ENCODE measurements at regions not wholly inside any gene's neighbourhood (a gene's known extent, or its start where the extent isn't known, plus 50 kb on each side); places are given as distances from the start of the nearest gene placed in this dataset.

DNA sequence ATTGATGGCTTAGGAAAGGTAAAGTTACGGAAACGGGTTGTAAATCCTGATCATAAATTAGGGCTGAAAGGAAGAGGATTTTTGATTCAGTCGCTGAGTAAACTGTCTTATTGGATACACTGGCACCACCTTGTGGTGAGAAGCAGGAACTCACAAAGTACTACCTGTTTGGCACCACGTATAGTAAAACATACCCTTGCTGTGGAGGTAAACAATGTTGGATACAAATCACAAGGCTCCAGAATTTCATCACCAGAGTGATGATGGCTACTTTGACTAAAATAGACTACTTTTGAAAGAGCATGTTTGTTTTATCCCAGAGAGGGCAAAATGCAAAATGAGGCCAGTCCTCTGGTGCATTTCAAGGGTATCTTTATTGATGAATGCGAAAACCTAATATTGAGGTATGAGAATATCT is 216.9 kb downstream of the IGSF11 start:
- Histone ChIP-seq H3K27me3 (ENCODE audit: insufficient read depth) (no peaks in the 10 kb centered on the region), H3F3A (replicated peaks; ENCODE audit: insufficient read depth) (no peaks in the 10 kb centered on the region), H3K4me1 (ENCODE audit: control insufficient read depth in 1 of 2, insufficient read depth in 2 of 2, low read depth in 1 of 2, low read length in 1 of 2) (peaks cover 0 to 2% of the 10 kb centered on the region in 2 experiments; a peak in 1 of 4 replicates), H4K20me1 (ENCODE audit: insufficient read depth) (no peaks in the 10 kb centered on the region), H2AFZ (ENCODE audit: low read depth) (no peak overlapping the region), H3K9me2 (no peaks in the 10 kb centered on the region), H3K9me3 (no peaks in the 10 kb centered on the region), H3K36me3 (replicated peaks in 1 of 2; ENCODE audit: control insufficient read depth in 1 of 2, insufficient read depth in 2 of 2, low read length in 1 of 2) (no peaks in the 10 kb centered on the region), H3K27ac (ENCODE audit: low read depth in 2 of 2, low read length in 1 of 2) (no peak overlapping the region), H3K4me3 (ENCODE audit: low read depth in 2 of 2, low read length in 1 of 2) (no peak overlapping the region; a peak in 1 of 4 replicates), H3K4me2 (no peak overlapping the region), H3K79me2 (ENCODE audit: insufficient read depth) (no peaks in the 10 kb centered on the region), H3K9ac (no peak overlapping the region)
- peak; percentile 59 for DNase-seq
- ChIA-PET POLR2A (no interaction called here), CTCF (interaction anchor here (1.0 to 2.7 kb wide), 7 partner anchors 9 to 235 kb away, joined by 3 to 12 read pairs (median 4); no protein-coding TSS in a partner anchor)
- TF ChIP-seq RXRA (IDR thresholded peaks at IDR 0.05; ENCODE audit: borderline replicate concordance, low read depth): no peak
- no peak for TF ChIP-seq FOXJ3 (CRISPR knock-in tag; IDR thresholded peaks at IDR 0.05)
- no peak for TF ChIP-seq EP300 (IDR thresholded peaks at IDR 0.05; ENCODE audit: borderline replicate concordance in 1 of 2, low read depth in 1 of 2, low read length in 1 of 2)
- TF ChIP-seq, protein P1, sequence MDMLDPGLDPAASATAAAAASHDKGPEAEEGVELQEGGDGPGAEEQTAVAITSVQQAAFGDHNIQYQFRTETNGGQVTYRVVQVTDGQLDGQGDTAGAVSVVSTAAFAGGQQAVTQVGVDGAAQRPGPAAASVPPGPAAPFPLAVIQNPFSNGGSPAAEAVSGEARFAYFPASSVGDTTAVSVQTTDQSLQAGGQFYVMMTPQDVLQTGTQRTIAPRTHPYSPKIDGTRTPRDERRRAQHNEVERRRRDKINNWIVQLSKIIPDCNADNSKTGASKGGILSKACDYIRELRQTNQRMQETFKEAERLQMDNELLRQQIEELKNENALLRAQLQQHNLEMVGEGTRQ (IDR thresholded peaks at IDR 0.05; ENCODE audit: borderline replicate concordance, low read depth, low read length): no peak
- TF ChIP-seq, protein P2, sequence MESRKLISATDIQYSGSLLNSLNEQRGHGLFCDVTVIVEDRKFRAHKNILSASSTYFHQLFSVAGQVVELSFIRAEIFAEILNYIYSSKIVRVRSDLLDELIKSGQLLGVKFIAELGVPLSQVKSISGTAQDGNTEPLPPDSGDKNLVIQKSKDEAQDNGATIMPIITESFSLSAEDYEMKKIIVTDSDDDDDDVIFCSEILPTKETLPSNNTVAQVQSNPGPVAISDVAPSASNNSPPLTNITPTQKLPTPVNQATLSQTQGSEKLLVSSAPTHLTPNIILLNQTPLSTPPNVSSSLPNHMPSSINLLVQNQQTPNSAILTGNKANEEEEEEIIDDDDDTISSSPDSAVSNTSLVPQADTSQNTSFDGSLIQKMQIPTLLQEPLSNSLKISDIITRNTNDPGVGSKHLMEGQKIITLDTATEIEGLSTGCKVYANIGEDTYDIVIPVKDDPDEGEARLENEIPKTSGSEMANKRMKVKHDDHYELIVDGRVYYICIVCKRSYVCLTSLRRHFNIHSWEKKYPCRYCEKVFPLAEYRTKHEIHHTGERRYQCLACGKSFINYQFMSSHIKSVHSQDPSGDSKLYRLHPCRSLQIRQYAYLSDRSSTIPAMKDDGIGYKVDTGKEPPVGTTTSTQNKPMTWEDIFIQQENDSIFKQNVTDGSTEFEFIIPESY (IDR thresholded peaks at IDR 0.05; ENCODE audit: borderline replicate concordance, low read depth): no peak
- TF ChIP-seq GATA2 (CRISPR knock-in tag; IDR thresholded peaks at IDR 0.05): no peak
- TF ChIP-seq, protein P3, sequence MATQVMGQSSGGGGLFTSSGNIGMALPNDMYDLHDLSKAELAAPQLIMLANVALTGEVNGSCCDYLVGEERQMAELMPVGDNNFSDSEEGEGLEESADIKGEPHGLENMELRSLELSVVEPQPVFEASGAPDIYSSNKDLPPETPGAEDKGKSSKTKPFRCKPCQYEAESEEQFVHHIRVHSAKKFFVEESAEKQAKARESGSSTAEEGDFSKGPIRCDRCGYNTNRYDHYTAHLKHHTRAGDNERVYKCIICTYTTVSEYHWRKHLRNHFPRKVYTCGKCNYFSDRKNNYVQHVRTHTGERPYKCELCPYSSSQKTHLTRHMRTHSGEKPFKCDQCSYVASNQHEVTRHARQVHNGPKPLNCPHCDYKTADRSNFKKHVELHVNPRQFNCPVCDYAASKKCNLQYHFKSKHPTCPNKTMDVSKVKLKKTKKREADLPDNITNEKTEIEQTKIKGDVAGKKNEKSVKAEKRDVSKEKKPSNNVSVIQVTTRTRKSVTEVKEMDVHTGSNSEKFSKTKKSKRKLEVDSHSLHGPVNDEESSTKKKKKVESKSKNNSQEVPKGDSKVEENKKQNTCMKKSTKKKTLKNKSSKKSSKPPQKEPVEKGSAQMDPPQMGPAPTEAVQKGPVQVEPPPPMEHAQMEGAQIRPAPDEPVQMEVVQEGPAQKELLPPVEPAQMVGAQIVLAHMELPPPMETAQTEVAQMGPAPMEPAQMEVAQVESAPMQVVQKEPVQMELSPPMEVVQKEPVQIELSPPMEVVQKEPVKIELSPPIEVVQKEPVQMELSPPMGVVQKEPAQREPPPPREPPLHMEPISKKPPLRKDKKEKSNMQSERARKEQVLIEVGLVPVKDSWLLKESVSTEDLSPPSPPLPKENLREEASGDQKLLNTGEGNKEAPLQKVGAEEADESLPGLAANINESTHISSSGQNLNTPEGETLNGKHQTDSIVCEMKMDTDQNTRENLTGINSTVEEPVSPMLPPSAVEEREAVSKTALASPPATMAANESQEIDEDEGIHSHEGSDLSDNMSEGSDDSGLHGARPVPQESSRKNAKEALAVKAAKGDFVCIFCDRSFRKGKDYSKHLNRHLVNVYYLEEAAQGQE (IDR thresholded peaks at IDR 0.05; ENCODE audit: low read depth, low read length): no peak
- TF ChIP-seq EZH2phosphoT487 (IDR thresholded peaks at IDR 0.05; ENCODE audit: borderline replicate concordance, low read depth): no peak
- TF ChIP-seq FOXM1 (IDR thresholded peaks at IDR 0.05; ENCODE audit: low read depth): no peak
- peak; percentile 67 for TF ChIP-seq SMC3 (IDR thresholded peaks at IDR 0.05; ENCODE audit: low read depth, low read length)
- peak; percentile 90 for TF ChIP-seq RAD21 (IDR thresholded peaks at IDR 0.05; ENCODE audit: low read length)
- no peak for TF ChIP-seq RFX5 (IDR thresholded peaks at IDR 0.05; ENCODE audit: low read length)
- TF ChIP-seq MEF2A (IDR thresholded peaks at IDR 0.05; ENCODE audit: borderline replicate concordance, low read depth): no peak
- TF ChIP-seq, protein P4, sequence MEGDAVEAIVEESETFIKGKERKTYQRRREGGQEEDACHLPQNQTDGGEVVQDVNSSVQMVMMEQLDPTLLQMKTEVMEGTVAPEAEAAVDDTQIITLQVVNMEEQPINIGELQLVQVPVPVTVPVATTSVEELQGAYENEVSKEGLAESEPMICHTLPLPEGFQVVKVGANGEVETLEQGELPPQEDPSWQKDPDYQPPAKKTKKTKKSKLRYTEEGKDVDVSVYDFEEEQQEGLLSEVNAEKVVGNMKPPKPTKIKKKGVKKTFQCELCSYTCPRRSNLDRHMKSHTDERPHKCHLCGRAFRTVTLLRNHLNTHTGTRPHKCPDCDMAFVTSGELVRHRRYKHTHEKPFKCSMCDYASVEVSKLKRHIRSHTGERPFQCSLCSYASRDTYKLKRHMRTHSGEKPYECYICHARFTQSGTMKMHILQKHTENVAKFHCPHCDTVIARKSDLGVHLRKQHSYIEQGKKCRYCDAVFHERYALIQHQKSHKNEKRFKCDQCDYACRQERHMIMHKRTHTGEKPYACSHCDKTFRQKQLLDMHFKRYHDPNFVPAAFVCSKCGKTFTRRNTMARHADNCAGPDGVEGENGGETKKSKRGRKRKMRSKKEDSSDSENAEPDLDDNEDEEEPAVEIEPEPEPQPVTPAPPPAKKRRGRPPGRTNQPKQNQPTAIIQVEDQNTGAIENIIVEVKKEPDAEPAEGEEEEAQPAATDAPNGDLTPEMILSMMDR (IDR thresholded peaks at IDR 0.05): peak; percentile 90
- 22% methylated on average over 5 of the region's 5 CpGs for WGBS (ENCODE audit: low lambda C conversion rate)
